ENCODE measurements at regions not wholly inside any gene's neighbourhood (a gene's known extent, or its start where the extent isn't known, plus 50 kb on each side); places are given as distances from the start of the nearest gene placed in this dataset.

DNA sequence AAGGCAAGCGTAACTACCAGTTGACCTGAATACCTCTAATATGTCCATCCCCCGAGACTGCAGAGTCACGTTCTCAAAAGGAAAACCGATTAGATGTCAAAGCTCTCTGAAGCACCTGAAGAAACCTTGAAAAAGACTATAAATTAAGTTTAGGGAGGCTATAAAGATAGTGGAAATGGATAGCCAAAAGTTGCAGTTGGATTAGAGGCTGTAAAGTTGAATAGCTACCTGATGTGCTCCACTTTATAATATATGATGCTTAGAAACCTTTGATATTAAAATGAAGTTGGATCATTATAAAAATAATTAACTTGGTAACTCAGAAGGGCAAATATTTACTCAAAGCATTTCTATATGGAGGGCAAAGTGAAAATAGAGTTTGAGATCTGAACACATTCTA, 506.6 kb upstream of the AGA start:
- Histone ChIP-seq H4K20me1 (ENCODE audit: insufficient read depth, low read length) (no peaks in the 10 kb centered on the region), H3K9ac (ENCODE audit: insufficient read depth, low read depth, low read length) (no peak overlapping the region), H3K9me3 (ENCODE audit: low read length) (peaks cover 5% of the 10 kb centered on the region; the same call in 1 of the 2 replicates), H2AFZ (ENCODE audit: low read length) (no peak overlapping the region), H3K79me2 (ENCODE audit: insufficient read depth, low read length) (no peaks in the 10 kb centered on the region), H3K27me3 (ENCODE audit: control insufficient read depth in 1 of 2, insufficient read depth in 2 of 2, low read length in 2 of 2) (no peaks in the 10 kb centered on the region), H3K4me1 (ENCODE audit: insufficient read depth, low read length) (no peaks in the 10 kb centered on the region), H3K4me3 (replicated peaks in 1 of 3; ENCODE audit: insufficient read depth in 1 of 3, low read depth in 2 of 3, low read length in 3 of 3) (no peak overlapping the region), H3K36me3 (replicated peaks in 1 of 2; ENCODE audit: control insufficient read depth in 1 of 2, insufficient read depth in 2 of 2, low read length in 2 of 2) (no peaks in the 10 kb centered on the region), H3K27ac (ENCODE audit: extremely low read length, insufficient read depth, low read length) (no peak overlapping the region), H3K4me2 (ENCODE audit: low read depth, low read length) (no peak overlapping the region)
- TF ChIP-seq, protein P1, sequence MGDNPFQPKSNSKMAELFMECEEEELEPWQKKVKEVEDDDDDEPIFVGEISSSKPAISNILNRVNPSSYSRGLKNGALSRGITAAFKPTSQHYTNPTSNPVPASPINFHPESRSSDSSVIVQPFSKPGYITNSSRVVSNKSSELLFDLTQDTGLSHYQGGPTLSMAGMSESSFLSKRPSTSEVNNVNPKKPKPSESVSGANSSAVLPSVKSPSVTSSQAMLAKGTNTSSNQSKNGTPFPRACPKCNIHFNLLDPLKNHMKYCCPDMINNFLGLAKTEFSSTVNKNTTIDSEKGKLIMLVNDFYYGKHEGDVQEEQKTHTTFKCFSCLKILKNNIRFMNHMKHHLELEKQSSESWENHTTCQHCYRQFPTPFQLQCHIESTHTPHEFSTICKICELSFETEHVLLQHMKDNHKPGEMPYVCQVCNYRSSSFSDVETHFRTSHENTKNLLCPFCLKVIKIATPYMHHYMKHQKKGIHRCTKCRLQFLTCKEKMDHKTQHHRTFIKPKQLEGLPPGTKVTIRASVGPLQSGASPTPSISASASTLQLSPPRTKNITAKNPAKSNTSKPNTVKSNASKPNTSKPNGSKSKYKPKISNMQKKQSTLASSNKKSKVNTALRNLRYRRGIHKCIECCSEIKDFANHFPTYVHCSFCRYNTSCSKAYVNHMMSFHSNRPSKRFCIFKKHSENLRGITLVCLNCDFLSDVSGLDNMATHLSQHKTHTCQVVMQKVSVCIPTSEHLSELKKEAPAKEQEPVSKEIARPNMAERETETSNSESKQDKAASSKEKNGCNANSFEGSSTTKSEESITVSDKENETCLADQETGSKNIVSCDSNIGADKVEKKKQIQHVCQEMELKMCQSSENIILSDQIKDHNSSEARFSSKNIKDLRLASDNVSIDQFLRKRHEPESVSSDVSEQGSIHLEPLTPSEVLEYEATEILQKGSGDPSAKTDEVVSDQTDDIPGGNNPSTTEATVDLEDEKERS (CRISPR knock-in tag; IDR thresholded peaks at IDR 0.05) = no peak
- TF ChIP-seq IKZF1 (IDR thresholded peaks at IDR 0.05) (no peak), FOSL2 (CRISPR knock-in tag; IDR thresholded peaks at IDR 0.05) (no peak), ZNF746 (CRISPR knock-in tag; IDR thresholded peaks at IDR 0.05) (no peak), GATAD2A (CRISPR knock-in tag; IDR thresholded peaks at IDR 0.05) (no peak), ZNF788 (CRISPR knock-in tag; IDR thresholded peaks at IDR 0.05; ENCODE audit: borderline replicate concordance) (no peak), NFE2L2 (IDR thresholded peaks at IDR 0.05; ENCODE audit: low read length) (no peak), RFXAP (CRISPR knock-in tag; IDR thresholded peaks at IDR 0.05; ENCODE audit: borderline replicate concordance) (no peak), HHEX (CRISPR knock-in tag; IDR thresholded peaks at IDR 0.05) (no peak), TBX2 (CRISPR knock-in tag; IDR thresholded peaks at IDR 0.05; ENCODE audit: borderline replicate concordance) (no peak), ZNF775 (CRISPR knock-in tag; IDR thresholded peaks at IDR 0.05; ENCODE audit: borderline replicate concordance) (no peak), ZNF446 (CRISPR knock-in tag; IDR thresholded peaks at IDR 0.05) (no peak), FOXA1 (IDR thresholded peaks at IDR 0.05) (no peak), FOXA1 (CRISPR knock-in tag; IDR thresholded peaks at IDR 0.05) (no peak), ZNF549 (CRISPR knock-in tag; IDR thresholded peaks at IDR 0.05) (no peak), KMT2A (CRISPR knock-in tag; IDR thresholded peaks at IDR 0.05) (no peak)
- TF ChIP-seq, protein P2, sequence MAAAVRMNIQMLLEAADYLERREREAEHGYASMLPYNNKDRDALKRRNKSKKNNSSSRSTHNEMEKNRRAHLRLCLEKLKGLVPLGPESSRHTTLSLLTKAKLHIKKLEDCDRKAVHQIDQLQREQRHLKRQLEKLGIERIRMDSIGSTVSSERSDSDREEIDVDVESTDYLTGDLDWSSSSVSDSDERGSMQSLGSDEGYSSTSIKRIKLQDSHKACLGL (CRISPR knock-in tag; IDR thresholded peaks at IDR 0.05) = no peak
- ChIA-PET CTCF (ENCODE audit: low intra/inter-chr PET ratio, low total read pairs) (no interaction called here), POLR2A (no interaction called here)
- WGBS (ENCODE audit: low lambda C conversion rate) = 12% methylated on average over 4 of the region's 4 CpGs
- intact Hi-C loops (cut with micrococcal nuclease; ENCODE audit: unreplicated experiment) (no loop called here), in situ Hi-C loops (cut with HindIII; ENCODE audit: extremely low pct_ligation_motif_present, low pct_unique_long_range_greater_than_20kb) (no loop called here)
- no peak for ATAC-seq
- FAIRE-seq = no peak
- BruUV-seq (replicated peaks) = no TSS peak
- DNase-seq (ENCODE audit: low spot score) = no peak

All from HepG2 (cell line).